D721Med (cell line): ENCODE measurements at regions not wholly inside any gene's neighbourhood (a gene's known extent, or its start where the extent isn't known, plus 50 kb on each side); places are given as distances from the start of the nearest gene placed in this dataset.

Experiments
- DNase-seq: peaks from one replicate; pipeline ENCODE4 v3.0.0; 2011; ENCODE audit warnings: low spot score; ENCODE audit not compliant: insufficient read length
- FAIRE-seq: peaks from 2 replicates; lab custom pipeline; 2011; peaks lifted over from hg19 to GRCh38; lab: Jason Lieb, UNC
- CTCF ChIP-seq: IDR thresholded peaks from 2 replicates; pipeline ENCODE4 v1.5.1; 2012; ENCODE audit warnings: mild to moderate bottlenecking, control low read depth; ENCODE audit not compliant: insufficient read depth; ENCODE audit errors: missing control alignments

- FAIRE-seq (no peak), DNase-seq (no peak)
- no peak for TF ChIP-seq CTCF
Observed at GRCh38 chr2:146784602-146785001, 1060.2 kb upstream of the ACVR2A start.

GRCh38 chr2:146777181-146777580, 1067.6 kb upstream of the ACVR2A start:
- TF ChIP-seq CTCF: no peak
- no peak for FAIRE-seq
- no peak for DNase-seq

DNA sequence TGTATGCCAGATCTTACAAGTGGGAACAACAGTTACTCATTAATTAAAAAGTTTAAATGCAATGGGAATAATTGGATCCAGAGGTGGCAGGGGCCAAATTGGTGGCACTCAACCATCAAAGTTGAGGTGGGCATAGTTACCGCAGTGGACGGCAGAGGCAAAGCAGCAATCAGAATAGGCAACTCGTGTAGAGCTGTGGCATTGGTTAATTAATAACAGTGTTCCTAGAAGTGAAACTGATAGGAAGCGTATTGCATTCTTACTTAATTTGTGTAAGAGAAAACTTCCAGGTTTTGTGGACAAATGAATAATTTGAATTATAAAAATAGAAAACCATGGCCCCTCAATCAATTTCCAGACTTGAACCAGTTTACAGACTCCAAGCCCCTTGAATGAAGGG, 1068.2 kb upstream of the ACVR2A start:
- no peak for TF ChIP-seq CTCF
- no peak for DNase-seq
- FAIRE-seq: no peak

DNA sequence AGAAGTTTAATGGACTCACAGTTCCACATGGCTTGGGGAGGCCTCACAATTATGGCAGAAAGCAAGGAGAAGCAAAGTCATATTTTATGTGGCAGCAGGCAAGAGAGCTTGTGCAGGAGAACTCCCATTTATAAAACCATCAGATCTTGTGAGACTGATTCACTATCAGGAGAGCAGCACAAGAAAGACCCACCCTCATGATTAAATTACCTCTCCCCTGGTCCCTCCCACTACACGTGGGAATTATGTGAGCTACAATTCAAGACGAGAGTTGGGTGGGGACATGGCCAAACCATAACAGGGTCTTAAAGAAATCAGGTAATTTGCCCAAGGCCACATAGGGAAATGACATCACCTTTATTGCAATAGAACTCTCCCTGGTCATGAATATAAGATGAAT, 1073.3 kb upstream of the ACVR2A start:
- no peak for DNase-seq
- TF ChIP-seq CTCF: no peak
- no peak for FAIRE-seq

DNA sequence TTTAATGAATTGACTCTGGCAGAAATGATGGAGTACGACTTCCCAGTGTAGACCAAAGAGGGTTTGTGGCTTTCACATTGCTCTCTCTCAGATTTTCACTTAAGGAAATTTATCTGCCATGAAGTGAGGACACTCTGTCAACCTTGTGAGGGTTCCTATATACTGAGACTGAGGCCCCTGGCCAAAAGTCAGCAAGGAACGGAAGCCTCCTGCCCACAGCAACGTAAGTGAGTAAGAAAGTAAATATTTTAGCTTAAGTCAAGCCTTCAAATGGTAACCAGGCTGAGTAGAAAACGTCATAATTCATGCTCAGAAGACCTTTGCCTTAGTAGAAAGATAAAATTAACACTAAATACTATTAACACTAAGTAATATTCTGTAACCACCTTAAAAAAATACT, 1080.5 kb upstream of the ACVR2A start:
- DNase-seq: no peak
- no peak for TF ChIP-seq CTCF
- no peak for FAIRE-seq

- TF ChIP-seq CTCF: no peak
- FAIRE-seq: no peak
- DNase-seq: no peak
Observed at GRCh38 chr2:146762786-146763185, 1082.0 kb upstream of the ACVR2A start.

DNA sequence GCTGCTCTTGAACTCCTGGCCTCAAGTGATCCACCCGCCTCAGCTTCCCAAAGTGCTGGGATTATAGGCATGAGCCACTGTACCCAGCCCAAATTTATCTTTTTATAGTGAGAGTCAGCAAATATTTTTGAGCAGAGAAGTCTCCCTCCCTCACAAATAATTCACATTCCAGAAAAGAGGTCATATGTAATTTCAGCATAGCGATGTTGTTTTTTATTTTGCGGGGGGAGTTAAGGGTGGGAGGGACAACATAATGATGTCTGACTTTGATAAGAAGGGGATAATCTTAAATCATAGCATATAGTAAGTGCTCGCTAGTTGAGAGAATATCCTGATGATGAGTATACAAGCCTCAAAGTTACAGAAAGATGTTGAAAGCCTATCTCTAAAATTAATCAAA, 1090.2 kb upstream of the ACVR2A start:
- FAIRE-seq (no peak), DNase-seq (no peak)
- TF ChIP-seq CTCF: no peak
